Endothelial cell of umbilical vein (primary cell): ENCODE measurements at regions not wholly inside any gene's neighbourhood (a gene's known extent, or its start where the extent isn't known, plus 50 kb on each side); places are given as distances from the start of the nearest gene placed in this dataset.

Source experiments
- EZH2 ChIP-seq: IDR thresholded peaks from 2 replicates; pipeline ENCODE4 v1.6.1; 2012; ENCODE audit warnings: borderline replicate concordance, low read depth, mild to moderate bottlenecking, moderate library complexity, low read length, inconsistent platforms; ENCODE audit not compliant: severe bottlenecking
- GATA2 ChIP-seq: IDR thresholded peaks from 2 replicates; pipeline ENCODE4 v1.7.0; 2011; ENCODE audit warnings: low read depth, mild to moderate bottlenecking, moderate library complexity, mixed read lengths, low read length; ENCODE audit not compliant: insufficient read length, insufficient read depth
- JUN ChIP-seq: IDR thresholded peaks from 2 replicates; pipeline ENCODE4 v1.6.1; 2011; ENCODE audit warnings: borderline replicate concordance, low read depth; ENCODE audit not compliant: insufficient read length, insufficient read depth
- MYC ChIP-seq: IDR thresholded peaks from one replicate; pipeline ENCODE4 v1.6.1; 2011; ENCODE audit warnings: mild to moderate bottlenecking, low read depth, low read length
- POLR2A ChIP-seq: IDR thresholded peaks from 2 replicates; pipeline ENCODE4 v1.6.1; 2012; ENCODE audit warnings: low read depth, mild to moderate bottlenecking, control low read depth, low read length
- POLR2AphosphoS5 ChIP-seq: IDR thresholded peaks from 2 replicates; pipeline ENCODE4 v1.6.1; 2012; ENCODE audit warnings: low read depth, mild to moderate bottlenecking, control low read depth, low read length, moderate library complexity; ENCODE audit not compliant: insufficient read depth
- TF ChIP-seq, protein P1 (sequence below), 2 donors: IDR thresholded peaks; 1 replicate in 1 of 2; 2 replicates in 1 of 2; pipeline ENCODE4 v1.5.1; 2011; ENCODE audit warnings: low read length in 2 of 2, mild to moderate bottlenecking in 2 of 2, moderate library complexity in 2 of 2, control low read depth in 1 of 2, inconsistent platforms in 1 of 2, low read depth in 1 of 2; ENCODE audit not compliant: insufficient read depth in 1 of 2; ENCODE audit errors: extremely low read depth in 1 of 2

- TF ChIP-seq, protein P1, sequence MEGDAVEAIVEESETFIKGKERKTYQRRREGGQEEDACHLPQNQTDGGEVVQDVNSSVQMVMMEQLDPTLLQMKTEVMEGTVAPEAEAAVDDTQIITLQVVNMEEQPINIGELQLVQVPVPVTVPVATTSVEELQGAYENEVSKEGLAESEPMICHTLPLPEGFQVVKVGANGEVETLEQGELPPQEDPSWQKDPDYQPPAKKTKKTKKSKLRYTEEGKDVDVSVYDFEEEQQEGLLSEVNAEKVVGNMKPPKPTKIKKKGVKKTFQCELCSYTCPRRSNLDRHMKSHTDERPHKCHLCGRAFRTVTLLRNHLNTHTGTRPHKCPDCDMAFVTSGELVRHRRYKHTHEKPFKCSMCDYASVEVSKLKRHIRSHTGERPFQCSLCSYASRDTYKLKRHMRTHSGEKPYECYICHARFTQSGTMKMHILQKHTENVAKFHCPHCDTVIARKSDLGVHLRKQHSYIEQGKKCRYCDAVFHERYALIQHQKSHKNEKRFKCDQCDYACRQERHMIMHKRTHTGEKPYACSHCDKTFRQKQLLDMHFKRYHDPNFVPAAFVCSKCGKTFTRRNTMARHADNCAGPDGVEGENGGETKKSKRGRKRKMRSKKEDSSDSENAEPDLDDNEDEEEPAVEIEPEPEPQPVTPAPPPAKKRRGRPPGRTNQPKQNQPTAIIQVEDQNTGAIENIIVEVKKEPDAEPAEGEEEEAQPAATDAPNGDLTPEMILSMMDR (IDR thresholded peaks at IDR 0.05; ENCODE audit: extremely low read depth in 1 of 2, insufficient read depth in 1 of 2, low read depth in 1 of 2, low read length in 2 of 2), result no peak
- TF ChIP-seq POLR2AphosphoS5 (no peak), POLR2A (no peak), EZH2 (no peak), JUN (no peak), GATA2 (no peak), MYC (no peak)
These were observed 167.5 kb upstream of the TPM1 start for GRCh38 chr15:62874959-62875625.
